ENCODE measurements at regions not wholly inside any gene's neighbourhood (a gene's known extent, or its start where the extent isn't known, plus 50 kb on each side); places are given as distances from the start of the nearest gene placed in this dataset.
"Not testable (repeated sequence)": the region's sequence is repeated elsewhere in the genome, so short reads cannot be mapped to it uniquely, and the experiment has no call there.

DNA sequence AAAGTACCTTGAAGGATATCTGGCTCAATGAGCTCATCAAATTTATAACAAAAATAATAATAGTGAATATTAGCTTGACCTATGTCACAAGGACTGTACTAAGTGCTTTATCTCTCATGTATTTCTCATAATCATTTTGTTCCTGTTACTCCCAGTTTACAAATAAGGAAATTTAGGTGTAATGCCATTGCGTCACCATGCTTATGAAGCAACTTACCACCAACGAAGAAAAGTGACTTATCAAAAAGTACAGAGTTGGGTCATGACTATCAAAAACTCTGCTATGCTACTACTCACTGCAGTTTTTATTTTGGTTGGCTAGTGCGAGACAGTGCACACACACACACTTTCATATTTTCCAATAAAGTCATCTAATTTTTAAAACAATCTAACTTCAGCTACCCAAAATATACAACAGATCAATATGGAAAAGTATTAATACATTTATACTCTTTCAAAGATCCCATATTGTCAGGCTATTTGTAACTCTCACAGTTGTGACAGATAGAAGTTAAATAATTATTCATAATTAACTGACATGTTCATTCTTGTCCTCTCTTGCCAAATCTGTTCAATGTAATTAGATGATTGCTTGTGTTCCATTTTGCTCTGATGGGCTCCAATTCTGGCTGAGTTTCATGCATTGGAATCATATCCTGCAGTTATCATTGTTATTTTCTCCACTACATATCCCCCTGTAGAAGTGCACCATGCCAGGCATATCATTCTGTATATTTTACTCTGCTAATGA, 119.4 kb downstream of the KCNJ2 start:
- no peak for DNase-seq

GRCh38 chr17:70290770-70291169, 121.4 kb downstream of the KCNJ2 start:
- no peak for DNase-seq

DNA sequence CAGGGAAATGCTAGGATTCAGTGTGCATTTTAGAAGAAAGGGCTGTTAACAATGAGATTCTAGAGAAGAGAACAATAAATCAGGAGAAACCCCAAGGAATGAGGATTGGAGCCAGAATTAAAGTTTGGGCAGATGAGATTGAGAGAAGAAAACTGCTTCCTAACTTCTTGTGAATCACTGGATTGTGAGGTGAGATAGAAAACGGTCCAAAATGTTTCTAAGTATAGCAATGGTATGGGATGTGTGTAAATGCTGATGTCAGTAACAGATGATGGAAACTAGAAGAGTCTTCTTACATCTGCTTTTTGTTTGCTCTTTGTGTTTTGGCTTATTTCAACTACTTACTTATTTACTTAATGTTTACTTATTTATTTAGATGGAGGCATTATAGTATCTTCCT, 123.0 kb downstream of the KCNJ2 start:
- no peak for DNase-seq

- DNase-seq, result not testable (repeated sequence)
Observed at GRCh38 chr17:70293564-70294310, 124.4 kb downstream of the KCNJ2 start.

DNA sequence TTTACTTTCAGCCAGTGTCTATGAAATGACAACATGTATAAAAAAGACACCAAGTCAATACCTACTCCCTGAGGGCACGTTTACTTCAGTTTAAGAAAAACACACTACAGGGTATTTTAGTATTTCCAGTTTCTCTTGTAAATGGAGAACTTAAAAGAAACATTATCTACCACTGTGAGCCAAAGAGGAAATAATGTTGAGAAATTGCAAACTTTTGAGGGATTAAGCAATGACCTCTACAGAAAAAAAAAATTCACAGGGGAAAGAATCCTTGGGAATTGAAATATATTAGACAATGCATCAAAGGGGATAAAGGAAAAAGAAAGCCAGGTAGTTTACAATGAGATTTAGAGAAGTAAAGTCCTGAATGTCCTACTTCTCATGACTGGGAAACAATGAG, 126.0 kb downstream of the KCNJ2 start:
- DNase-seq, result no peak

DNA sequence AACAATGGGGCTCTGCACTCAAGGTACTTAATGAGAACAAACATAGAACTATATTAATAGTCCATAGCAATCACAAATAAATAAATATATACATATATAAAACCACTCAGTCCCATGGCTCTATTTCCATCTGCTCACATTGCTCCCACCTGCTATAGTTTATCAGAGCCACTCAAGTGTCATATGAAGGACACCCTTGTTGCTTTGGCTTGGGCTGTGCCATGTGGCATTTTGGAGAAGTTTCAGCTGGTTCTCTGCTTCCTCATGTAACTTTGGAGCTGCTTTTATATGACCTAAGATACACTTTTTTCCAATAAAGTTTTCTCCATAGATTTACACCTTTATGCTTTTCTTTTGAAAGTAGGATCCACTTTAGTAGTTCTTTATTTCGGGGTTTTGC, 126.4 kb downstream of the KCNJ2 start:
- DNase-seq, result no peak

DNA sequence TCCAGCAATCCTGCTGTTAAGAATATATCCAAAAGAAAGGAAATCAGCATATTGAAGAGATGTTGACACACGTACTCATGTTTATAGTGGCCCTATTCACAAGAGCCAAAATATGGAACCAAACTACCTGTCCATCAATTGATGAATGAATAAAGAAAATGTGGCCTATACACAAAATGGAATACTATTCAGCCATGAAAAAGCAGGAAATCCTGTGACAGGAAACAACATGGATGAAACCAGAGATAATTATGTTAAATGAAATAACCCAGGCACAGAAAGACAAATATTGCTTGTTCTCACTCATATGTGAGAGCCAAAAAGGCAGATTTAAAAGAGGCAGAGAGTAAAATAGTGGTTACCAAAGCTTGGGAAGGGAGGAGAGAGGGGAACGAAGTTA, 127.1 kb downstream of the KCNJ2 start:
- no peak for DNase-seq

DNA sequence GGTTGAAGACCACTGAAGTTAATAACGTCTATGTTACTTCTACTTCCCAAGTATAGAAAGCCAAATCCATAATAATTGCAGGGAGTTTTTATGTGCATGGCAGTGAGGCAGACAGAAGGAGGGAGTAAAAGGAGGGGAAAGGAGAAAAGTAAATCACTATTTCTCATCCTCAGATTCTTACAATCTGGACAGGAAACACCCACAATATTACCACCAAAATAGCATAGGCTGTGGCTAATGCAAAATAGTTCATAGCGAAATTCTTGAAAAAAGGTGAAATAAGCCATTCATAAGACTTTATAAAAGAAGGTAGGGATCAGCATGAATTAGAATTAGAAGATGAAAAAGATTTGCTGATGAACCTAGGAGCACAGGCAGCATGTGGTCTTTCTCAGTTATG, 128.1 kb downstream of the KCNJ2 start:
- no peak for DNase-seq

GRCh38 chr17:70298929-70299531, 129.7 kb downstream of the KCNJ2 start:
- DNase-seq, result no peak

GRCh38 chr17:70307430-70308225, 138.3 kb downstream of the KCNJ2 start:
- DNase-seq, result no peak

DNA sequence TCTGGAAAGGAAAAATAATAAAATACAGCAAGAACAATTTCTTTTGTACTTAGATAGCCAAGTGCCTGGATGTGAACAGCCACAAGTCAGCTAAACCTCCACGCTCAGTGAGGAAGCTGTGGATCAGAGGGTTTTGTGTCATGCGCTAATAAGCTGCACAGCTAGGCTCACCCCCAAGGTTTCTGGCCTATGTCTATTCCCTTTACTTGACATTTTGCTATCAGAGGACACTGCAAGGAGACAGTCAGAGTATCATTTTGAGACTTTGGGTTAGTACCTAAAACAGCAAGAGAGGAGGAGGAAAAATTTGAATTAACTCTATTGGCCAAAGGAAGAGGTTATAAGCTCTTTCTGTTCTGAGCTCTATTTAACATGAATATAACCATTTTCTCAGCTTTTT, 139.3 kb downstream of the KCNJ2 start:
- no peak for DNase-seq

GRCh38 chr17:70310221-70310672, 140.9 kb downstream of the KCNJ2 start:
- DNase-seq, result no peak

DNA sequence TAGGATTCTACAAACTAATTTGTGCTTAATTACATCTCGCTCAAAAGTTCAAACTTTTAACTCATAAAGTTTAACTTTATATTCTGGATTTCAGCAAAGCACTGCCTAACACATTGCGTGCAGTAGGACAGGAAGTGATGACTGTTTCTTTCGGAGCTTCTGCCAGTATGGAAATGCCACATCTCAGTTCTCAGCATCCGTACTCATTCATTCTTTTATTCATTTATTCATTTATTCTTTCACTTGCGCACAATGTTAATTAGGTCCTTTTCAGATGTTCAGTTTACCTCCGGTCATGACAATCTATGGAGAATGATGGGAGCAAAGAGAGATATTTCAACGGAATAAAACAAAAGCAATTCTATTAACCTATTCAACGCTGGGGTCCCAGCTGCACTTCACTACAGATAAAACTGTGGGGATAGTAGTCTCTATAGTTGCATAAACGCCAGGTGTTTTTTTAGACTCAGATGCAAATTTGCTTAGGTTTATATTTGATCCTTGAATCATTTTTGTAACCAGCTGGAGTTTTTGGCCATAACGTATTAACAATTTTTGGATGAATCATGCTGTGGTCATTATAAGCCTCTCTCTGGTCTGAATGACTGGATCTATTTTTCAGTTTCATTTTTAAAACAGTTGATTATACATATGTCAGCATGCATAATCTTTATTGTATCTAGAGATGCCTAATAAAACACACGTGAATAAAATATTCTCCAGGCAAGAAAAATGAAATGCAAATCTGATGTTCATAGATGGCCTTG, 143.9 kb downstream of the KCNJ2 start:
- DNase-seq, result no peak

- no peak for DNase-seq
Observed at GRCh38 chr17:70314096-70314495, 144.8 kb downstream of the KCNJ2 start.

- DNase-seq, result no peak
Observed at GRCh38 chr17:70314506-70314905, 145.2 kb downstream of the KCNJ2 start.

GRCh38 chr17:70317421-70317820, 148.1 kb downstream of the KCNJ2 start:
- DNase-seq, result no peak

- DNase-seq, result no peak
Observed at GRCh38 chr17:70318051-70318450, 148.7 kb downstream of the KCNJ2 start.

- no peak for DNase-seq
Observed at GRCh38 chr17:70319516-70319915, 150.2 kb downstream of the KCNJ2 start.

DNA sequence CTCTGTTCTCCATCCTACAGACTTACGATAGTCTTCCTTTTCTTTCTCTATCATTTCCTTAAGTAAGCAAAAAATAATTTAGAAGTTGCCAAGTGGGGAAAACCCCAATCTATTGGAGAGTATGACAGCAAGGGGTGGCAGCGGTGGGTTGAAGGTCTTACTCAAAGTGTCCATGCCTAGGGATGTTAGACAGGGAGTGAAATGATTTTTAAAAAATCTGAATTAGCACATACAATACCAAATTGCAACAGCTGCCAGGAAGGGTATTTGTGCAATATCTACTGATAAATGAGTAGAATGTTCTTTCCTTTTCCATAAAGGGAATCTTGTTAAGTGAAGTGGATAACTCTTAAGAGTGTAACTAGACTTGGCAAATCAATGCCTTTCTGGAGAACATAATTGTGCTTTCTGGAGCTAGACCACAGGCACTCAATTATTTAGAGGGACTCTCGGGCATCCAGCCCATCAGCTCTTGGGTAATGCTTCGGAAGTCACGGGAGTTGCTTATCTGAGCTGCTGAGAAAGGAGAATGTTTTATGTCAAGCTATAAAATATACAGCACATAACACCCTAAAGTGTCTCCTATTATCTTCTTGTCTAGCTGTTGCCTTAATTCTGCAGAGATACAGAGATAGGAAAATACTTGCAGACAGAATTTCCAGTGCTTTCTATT, 151.5 kb downstream of the KCNJ2 start:
- DNase-seq, result no peak

DNA sequence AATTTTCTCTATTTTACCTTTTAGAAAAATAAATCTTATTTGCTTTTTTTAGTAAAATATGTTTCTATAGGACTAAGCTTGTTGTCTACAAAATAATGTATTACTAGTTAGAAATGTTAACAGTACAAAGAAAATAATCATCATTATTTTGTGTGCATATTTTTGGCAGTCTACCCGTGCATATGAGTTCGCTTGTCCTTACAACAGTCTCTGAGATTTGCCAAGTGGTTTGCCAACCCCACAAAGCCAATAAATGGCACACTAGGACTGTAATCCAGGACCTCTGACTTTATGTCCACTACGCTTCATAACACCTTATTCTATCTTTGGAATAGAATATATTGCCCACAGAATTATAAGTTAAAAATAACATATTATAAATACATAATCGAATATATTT, 152.0 kb downstream of the KCNJ2 start:
- no peak for DNase-seq

- no peak for DNase-seq
Observed at GRCh38 chr17:70323269-70323668, 153.9 kb downstream of the KCNJ2 start.

- no peak for DNase-seq
Observed at GRCh38 chr17:70324031-70324430, 154.7 kb downstream of the KCNJ2 start.

All from DMS153 (cell line).